Midbrain (tissue), 1 donor: ENCODE measurements at regions not wholly inside any gene's neighbourhood (a gene's known extent, or its start where the extent isn't known, plus 50 kb on each side); places are given as distances from the start of the nearest gene placed in this dataset.

Experiments used
- DNase-seq: peaks from one replicate; lab custom pipeline; 2025; lab: John Stamatoyannopoulos, UW

GRCh38 chr3:21357241-21357640 is 393.8 kb downstream of the ZNF385D start:
- DNase-seq = no peak

- DNase-seq = no peak
Observed at GRCh38 chr3:21356402-21356801, 394.6 kb downstream of the ZNF385D start.

DNA sequence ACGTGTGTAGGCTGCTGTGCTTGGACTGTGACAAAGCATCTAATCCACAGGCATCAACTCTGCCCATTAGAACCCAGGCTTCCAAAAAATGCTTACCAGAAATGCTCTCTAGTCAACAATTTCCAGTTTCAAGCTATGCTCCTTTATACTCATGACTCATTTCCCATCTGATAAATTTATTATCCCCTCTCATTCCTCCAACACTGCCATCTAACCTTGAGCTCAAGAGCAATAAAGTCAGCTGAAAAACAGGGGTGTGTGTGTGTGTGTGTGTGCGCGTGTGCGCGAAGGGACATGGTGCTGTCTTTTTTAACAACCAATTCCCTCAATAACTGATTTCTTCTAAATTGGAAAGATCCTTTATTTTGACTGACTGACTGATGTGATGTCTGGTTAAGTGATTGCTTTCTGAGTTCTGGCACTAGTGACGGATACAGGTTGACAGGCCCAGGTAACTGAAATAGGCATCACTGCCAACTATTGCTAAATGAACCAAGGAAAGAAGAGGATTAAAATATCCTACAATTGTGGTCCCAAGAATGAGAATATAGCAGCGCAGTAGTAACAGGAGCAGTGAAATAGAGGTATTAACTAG is 405.5 kb downstream of the ZNF385D start:
- no peak for DNase-seq

GRCh38 chr3:21331857-21332256 is 419.2 kb downstream of the ZNF385D start:
- DNase-seq = no peak

DNA sequence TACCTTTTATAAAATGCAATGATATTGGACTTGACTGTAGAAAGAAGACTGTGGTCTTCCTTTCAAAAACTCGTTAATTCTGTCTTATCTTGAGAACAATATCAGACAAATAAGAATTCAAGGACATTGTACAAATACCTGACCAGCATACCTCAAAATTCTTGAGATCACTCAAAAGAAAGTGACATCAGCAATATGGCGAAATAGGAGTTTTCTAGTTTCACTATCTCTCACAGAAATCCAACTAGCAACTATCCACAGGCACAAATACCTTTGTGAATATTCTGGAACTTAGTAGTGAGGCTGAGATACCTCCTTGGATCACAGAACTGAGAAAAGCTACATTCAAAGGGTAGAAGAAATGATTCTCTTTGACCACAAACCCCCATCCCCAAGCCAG is 419.7 kb downstream of the ZNF385D start:
- DNase-seq = no peak

DNA sequence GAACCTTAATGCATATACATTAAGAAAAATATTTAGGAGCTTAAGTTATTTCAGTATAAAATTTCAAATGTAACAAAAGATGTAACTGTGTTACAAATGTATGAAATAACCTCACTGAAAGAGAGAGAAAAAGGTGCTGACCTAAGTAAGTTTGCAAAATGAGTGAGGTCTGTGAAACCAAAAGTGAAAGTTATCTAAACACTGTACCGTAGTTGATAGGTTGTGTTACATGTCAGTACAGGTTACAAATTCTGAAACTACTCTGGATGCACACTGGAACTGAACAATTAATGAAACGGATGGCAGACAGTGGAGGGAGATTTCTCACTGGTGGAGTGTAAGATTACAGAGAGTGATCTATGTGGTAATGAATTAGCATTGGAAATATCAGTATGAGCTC is 420.7 kb downstream of the ZNF385D start:
- no peak for DNase-seq

GRCh38 chr3:21328711-21329390 is 422.2 kb downstream of the ZNF385D start:
- DNase-seq = no peak

GRCh38 chr3:21326704-21327475 is 424.1 kb downstream of the ZNF385D start:
- no peak for DNase-seq

DNA sequence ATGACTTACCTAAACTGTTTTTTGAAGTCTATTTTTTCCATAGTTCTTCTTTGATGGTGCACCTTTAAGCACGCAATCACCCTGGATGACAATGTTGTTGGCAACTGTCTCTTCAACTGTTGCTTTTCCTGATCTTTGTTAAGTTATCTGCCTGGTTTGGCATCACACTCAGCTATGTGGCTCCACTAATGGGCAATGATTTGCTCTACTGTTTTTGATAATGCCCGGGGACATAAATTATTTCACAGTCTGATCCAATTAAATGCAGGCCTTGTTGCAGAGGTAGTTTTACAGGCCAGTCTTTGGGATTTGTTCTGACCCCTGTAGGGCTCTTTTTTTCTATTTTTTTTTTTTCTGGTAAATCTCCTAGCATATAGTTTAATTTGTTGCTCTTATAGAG is 436.3 kb downstream of the ZNF385D start:
- DNase-seq = no peak

DNA sequence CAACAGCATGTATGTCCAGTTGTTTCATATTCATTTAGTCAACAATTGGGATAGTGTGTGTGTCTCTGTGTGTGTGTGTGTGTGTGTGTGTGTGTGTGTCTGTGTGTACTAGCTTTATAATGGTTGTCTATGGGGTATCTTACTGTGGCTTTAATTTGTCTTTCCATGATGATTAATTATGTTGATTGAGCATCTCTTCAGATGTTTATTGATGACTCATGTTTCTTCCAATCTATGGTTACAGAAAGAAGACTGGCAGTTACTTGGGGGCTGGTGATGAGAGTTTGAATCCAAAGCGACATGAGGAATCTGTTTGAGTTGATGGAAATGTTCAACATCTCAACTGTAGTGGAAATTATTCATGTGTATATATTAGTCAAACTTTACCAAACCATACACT is 440.1 kb downstream of the ZNF385D start:
- DNase-seq = no peak

GRCh38 chr3:21310161-21310560 is 440.8 kb downstream of the ZNF385D start:
- DNase-seq = no peak

- no peak for DNase-seq
Observed at GRCh38 chr3:21297304-21297703, 453.7 kb downstream of the ZNF385D start.

GRCh38 chr3:21294768-21295167 is 456.2 kb downstream of the ZNF385D start:
- DNase-seq = no peak

GRCh38 chr3:21292971-21293370 is 458.0 kb downstream of the ZNF385D start:
- no peak for DNase-seq

DNA sequence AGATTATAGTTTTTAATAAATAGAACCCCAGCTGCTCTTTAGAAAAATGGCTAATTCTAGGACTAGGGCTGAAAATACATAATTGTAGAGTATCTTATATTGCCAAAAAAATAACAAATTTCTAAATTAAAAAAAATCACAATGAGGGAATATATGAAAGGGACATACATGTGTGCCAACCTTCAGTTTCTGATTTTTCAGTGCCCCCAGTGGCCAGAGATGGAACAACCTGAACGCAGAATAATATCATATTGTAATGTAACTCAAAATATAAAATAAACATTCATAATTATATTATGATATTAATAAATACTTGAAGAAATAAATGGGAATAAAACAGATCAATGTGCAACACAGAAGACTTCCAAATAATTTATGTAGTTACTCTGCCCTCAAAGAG is 460.5 kb downstream of the ZNF385D start:
- no peak for DNase-seq

DNA sequence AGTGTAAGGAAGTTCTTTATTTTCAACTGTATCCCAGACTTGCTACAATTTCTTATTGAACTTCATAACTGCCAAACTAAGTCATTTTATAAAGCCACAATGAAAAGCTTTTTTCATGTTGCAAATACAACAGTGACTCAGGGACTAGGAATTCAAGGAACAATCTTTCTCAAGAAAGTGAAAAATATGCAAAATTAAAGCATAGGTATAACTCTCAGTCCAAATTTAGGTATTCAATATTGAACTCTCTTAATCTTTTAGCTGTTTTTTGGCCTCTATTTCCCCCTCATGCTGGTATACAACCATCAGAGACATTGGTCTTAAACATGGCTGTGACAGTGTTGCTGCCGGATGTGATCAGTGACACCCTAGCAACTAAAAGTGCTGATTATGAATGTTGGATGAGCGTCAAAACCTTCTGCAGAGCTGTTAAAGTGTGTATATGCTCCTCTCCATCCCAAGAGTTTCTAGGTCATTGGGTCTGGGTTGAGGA is 476.9 kb downstream of the ZNF385D start:
- DNase-seq = no peak

DNA sequence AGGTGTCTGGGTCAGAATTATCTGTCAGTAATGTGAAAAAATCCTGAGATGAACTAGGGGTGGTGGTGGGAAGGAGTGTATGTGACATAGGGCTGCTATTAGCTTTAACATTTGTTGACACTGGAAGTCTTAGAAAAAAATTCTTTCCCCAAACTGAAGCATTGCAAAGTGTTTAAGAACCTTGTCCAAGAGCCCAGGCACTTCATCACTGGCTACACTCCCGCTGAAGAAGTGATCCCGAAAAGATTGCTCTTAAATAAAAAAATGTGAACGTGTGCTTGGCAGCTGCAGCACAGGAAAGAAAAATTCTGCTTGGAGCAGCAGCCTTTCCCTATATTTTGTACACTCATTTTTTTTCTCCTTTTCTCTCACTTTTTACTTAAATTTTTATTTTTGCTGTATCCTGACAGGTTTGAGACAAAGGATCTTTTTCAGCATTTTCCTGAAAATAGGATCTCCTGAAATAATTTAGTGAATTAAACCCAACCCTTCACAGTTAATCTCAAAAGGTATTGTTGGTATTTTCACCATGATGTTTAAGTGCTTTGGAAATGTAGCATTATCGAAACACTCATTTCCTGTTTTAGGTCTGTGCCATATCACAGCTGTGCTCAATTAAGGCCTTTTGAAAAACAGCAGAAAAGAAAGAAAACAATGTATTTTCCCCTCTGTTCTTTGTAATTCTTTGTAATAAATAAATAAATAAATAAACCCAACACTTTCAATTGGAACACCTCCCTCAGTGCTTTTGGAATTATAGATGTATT is 477.6 kb downstream of the ZNF385D start:
- no peak for DNase-seq

DNA sequence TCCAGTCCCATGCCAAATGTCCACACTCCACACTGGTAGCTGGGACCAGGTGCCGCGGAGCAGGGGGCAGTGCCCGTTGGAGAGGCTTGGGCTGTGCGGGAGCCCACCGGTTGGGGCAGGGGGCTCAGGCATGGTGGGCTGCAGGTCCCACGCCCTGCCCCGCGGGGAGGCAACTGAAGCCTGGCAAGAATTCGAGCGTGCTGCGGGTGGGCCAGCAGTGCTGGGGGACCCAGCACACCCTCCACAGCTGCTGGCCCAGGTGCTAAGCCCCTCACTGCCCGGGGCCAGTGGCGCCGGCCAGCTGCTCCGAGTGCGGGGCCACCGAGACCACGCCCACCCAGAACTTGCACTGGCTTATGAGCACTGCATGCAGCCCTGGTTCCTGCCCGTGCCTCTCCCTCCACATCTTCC is 479.4 kb downstream of the ZNF385D start:
- no peak for DNase-seq

- no peak for DNase-seq
Observed at GRCh38 chr3:21269882-21270281, 481.1 kb downstream of the ZNF385D start.

- DNase-seq = no peak
Observed at GRCh38 chr3:21260507-21260906, 490.5 kb downstream of the ZNF385D start.

DNA sequence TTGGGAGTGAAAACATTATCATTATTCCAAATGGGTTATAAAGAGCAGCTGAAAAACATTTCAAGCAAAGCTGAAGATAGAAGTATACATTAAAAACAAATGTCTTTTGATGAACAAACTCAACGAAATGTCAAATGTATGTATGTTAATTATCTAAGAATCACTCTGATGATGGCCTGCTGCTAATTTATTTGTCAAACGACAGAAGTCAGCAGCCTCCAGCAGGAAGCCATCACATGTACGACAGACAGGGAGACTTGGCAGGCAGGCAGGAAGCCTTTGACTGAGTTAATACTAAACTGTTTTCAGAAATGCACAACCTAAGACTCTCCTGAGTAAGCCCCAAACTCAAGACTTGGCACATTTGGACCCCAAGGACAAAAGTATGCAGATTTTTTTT is 491.1 kb downstream of the ZNF385D start:
- DNase-seq = no peak

- DNase-seq = no peak
Observed at GRCh38 chr3:21256932-21257331, 494.1 kb downstream of the ZNF385D start.
